GM06990 (cell line): ENCODE measurements at regions not wholly inside any gene's neighbourhood (a gene's known extent, or its start where the extent isn't known, plus 50 kb on each side); places are given as distances from the start of the nearest gene placed in this dataset.

Experiments
- DNase-seq: peaks from one replicate; pipeline ENCODE4 v3.0.0-alpha.2; 2011; ENCODE audit not compliant: insufficient read length; ENCODE audit errors: extremely low read depth
- H3K27me3 ChIP-seq: replicated peaks from 2 replicates; pipeline ENCODE4 v1.6.0; 2011; ENCODE audit warnings: low read length; ENCODE audit not compliant: control insufficient read depth, insufficient read depth
- H3K36me3 ChIP-seq: 2 replicates; pipeline ENCODE4 v1.5.1; 2011; ENCODE audit warnings: low read length; ENCODE audit not compliant: control insufficient read depth, insufficient read depth
- H3K4me3 ChIP-seq: replicated peaks from 2 replicates; pipeline ENCODE4 v1.5.1; 2011; ENCODE audit warnings: low read depth, mild to moderate bottlenecking, control low read depth, low read length
- CTCF ChIP-seq: IDR thresholded peaks from 2 replicates; pipeline ENCODE4 v1.5.1; 2011; ENCODE audit warnings: low read length, control low read depth, mild to moderate bottlenecking, inconsistent platforms; ENCODE audit not compliant: insufficient read depth, poor library complexity, severe bottlenecking

GRCh38 chr11:123298488-123299447 lies 103.7 kb upstream of the CLMP start:
- DNase-seq: no peak
- no peaks in the 10 kb centered on the region for H3K27me3 ChIP-seq
- no peak overlapping the region for H3K4me3 ChIP-seq
- H3K36me3 ChIP-seq: no peaks in the 10 kb centered on the region
- no peak for TF ChIP-seq CTCF

GRCh38 chr11:123292647-123293046 lies 97.6 kb upstream of the CLMP start:
- TF ChIP-seq CTCF: no peak
- Histone ChIP-seq H3K27me3 (no peaks in the 10 kb centered on the region), H3K4me3 (no peak overlapping the region), H3K36me3 (no peaks in the 10 kb centered on the region)
- DNase-seq: no peak

- H3K36me3 ChIP-seq: no peaks in the 10 kb centered on the region
- no peak overlapping the region for H3K4me3 ChIP-seq
- H3K27me3 ChIP-seq: no peaks in the 10 kb centered on the region
- no peak for DNase-seq
- TF ChIP-seq CTCF: no peak
These were observed 96.3 kb upstream of the CLMP start for GRCh38 chr11:123291201-123291869.

- no peaks in the 10 kb centered on the region for H3K27me3 ChIP-seq
- H3K36me3 ChIP-seq: no peaks in the 10 kb centered on the region
- no peak for TF ChIP-seq CTCF
- no peak overlapping the region for H3K4me3 ChIP-seq
- no peak for DNase-seq
These were observed 91.7 kb upstream of the CLMP start for GRCh38 chr11:123286761-123287160.

- Histone ChIP-seq H3K36me3 (no peaks in the 10 kb centered on the region), H3K27me3 (no peaks in the 10 kb centered on the region), H3K4me3 (no peak overlapping the region)
- no peak for DNase-seq
- TF ChIP-seq CTCF: no peak
These were observed 91.2 kb upstream of the CLMP start for GRCh38 chr11:123286255-123286654.
